GM21825 (cell line): ENCODE measurements at regions not wholly inside any gene's neighbourhood (a gene's known extent, or its start where the extent isn't known, plus 50 kb on each side); places are given as distances from the start of the nearest gene placed in this dataset.
"Not testable (repeated sequence)": the region's sequence is repeated elsewhere in the genome, so short reads cannot be mapped to it uniquely, and the experiment has no call there.

Source experiments
- ATAC-seq: cut with Tn5 transposase; IDR thresholded peaks from one replicate; pipeline ENCODE4 v1.9.1; 2021; ENCODE audit warnings: mild to moderate bottlenecking, moderate library complexity; ENCODE audit not compliant: unreplicated experiment

DNA sequence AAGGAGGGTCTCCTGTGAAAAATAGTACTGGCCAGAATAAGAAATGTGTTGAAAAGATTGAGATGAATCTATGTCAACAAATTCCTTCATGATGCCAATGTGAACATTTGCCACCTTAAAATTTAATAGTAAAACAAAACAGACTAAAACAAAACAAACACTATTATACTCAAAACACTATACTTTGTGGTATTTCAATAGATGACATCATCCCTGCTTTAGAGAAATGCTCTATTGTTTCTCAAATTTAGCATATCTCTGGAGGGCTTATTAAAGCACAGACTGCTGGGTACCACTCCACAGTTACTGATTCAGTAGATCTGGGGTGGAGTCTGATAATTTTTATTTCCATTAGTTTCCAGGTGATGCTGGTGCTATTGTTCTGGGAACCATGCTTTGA lies 579.4 kb upstream of the FAM98A start:
- ATAC-seq = no peak

GRCh38 chr2:34176693-34177092 lies 577.6 kb upstream of the FAM98A start:
- no peak for ATAC-seq

DNA sequence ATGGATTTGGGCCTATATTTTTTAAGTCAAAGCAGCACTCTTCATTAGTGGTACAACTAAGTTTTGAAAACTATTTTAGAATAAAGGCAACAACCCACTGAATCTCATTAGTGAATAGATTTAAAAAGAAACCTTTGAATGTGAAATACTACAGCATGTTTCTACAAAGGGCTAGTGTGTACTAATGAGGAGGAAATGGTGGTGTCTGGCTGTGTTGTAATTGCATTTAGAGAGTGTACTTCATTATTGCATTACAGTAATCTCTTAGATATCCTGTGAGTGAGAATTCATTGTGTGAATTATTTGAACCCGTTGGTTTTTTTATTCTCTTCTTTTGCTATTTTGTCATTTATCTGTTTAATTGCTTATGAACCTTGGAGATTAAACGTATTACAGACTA lies 575.4 kb upstream of the FAM98A start:
- ATAC-seq = no peak

- ATAC-seq = no peak
Measured at GRCh38 chr2:34162231-34162630, 563.1 kb upstream of the FAM98A start.

DNA sequence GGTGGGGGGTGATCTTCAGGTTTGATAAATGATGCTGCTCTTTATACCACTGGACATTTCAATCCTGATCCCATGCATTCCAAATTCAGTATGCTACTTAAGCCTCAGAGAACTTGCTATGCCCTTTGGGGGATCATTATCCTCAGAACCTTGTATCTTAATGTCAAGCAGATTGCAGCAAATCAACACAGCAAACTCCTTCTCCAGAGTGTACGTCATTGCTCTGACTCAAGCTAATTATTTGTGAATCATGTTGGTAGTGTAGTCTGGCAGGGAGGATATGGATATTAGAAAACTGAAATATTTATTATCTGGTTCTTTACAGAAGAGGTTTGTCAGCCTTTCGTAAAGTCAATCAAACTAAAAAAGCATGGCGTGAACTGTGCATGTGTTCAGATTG lies 562.5 kb upstream of the FAM98A start:
- ATAC-seq = no peak

DNA sequence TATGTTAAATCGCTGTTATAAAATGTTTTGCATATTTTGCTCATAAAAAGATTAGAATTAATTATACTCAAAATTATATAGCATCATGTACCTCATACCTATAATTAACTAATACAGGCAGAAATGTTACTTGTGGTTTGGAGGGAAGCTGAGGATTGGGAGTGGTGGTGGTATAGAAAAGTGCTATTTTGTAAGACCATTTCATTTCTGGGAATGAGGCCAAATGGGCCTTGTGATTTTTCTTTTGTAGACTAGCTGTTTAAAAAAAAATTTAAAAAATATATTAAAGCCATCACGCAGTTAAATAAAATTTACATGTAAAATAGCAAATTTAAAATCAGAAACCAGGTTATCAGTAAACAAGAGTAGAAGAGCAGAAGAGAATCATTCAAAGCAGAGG lies 560.8 kb upstream of the FAM98A start:
- no peak for ATAC-seq

DNA sequence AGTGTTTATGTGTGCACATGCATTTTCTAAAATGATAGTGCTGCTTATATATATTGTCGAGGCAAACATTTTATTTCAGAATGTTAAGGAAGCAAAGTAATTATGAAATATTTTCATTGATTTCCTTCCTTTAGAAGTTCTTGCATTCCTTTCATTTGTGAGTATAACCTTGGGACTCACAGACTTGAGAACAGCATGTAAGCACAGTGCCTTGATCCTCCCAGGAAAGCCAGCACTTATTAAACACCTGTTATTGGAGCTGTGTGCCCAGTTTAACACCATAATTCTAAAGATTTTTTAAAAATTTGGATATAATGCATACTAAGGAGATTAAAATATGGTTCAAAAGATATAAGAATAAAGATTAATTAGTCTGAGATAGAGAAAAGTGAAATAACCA lies 554.4 kb upstream of the FAM98A start:
- no peak for ATAC-seq

DNA sequence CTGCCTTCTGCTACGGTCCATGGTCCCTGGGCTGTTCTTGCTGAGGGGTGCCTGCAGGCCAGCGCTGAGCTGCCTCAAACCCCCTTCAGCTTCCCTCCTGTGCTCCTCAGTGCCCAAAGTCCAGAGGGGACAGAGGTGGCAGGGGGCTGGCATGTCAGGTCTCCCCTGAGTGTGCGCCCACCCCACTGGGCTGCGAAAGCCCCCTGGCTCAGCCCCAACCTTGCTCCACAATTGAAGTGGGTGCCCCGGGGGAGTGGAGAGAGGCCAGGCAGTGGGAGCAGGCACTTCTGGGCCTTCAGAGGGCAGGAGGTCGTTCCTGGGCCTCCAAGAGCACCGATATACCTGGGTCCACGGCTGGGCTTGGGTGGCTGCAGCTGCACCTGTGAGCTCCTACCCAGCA lies 548.7 kb upstream of the FAM98A start:
- ATAC-seq = no peak

- ATAC-seq = no peak
Measured at GRCh38 chr2:34143149-34143548, 544.0 kb upstream of the FAM98A start.

GRCh38 chr2:34142531-34143008 lies 543.5 kb upstream of the FAM98A start:
- ATAC-seq = not testable (repeated sequence)

GRCh38 chr2:34133065-34133464 lies 534.0 kb upstream of the FAM98A start:
- not testable (repeated sequence) for ATAC-seq

DNA sequence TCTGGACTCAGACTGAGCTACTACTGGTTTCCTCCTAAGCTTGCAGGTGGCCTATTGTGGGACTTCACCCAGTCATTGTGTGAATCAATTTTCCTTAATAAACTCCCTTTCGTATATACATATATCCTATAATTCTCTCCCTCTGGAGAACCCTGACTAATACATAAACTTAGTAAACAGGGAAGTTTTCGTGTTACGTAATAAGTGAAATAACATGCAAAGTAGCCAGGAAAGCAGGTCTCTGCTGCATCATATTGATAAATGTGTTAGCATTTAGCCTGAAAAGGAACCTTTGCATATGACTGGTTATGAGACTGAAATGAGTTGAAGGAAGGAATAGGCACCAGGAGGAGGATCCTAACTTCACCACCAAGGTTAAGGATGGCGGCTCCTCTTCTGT lies 527.2 kb upstream of the FAM98A start:
- ATAC-seq = no peak

DNA sequence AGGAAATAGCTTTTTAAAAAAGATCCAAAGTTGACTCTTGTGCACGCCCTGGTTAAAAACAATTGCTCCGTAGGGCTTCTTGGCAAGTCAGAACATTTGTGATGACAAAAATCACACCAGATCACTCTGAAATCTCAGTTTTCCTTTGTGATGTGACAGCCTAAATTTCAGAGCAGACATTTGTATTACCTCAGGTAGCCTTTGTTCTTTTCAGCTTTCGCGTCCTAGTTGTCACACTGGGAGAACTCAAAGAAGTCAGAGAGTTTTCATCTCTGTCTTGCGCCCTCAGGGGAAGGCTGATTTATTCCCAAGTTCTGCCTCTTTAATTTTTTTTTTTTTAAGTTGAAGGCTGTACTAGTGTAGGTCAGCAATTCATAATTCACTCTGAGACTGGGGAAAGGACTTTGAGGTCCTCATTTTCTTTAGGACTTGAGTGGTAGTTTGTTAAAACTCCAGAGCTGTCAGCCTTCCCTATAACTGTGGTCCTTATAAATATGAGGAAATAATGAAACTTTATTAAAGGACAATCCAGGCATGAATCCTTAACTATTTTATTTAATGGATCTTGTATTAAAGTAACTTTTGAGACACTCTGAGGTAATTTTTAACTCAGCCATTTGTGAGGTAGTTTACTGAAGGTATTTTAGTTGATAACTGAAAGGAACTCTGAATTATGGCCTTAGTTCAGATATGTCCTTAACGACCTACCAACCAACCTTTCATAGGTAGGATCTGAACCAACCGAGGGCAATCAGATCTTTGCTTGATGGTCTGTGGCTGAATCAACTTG lies 525.1 kb upstream of the FAM98A start:
- ATAC-seq = no peak

- no peak for ATAC-seq
Measured at GRCh38 chr2:34121076-34121475, 522.0 kb upstream of the FAM98A start.

DNA sequence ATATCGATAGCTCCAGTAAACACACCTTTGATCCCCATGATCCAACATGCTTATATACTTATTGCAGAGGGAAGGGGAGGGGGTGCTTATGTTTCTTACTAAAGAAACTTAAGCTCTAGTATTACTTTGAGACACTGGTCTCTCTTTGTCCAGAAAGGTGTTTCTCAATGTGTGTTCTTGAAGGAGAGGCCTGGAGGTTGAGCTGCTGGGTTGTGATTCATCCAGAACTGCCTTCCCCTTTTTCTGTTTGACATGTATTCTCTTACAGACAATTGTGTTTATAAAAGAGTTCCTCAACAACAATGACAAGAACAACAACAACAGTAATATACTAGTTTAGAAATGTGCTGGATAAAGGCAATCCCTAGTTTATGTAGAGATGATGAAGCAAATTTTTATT lies 516.0 kb upstream of the FAM98A start:
- ATAC-seq = no peak

DNA sequence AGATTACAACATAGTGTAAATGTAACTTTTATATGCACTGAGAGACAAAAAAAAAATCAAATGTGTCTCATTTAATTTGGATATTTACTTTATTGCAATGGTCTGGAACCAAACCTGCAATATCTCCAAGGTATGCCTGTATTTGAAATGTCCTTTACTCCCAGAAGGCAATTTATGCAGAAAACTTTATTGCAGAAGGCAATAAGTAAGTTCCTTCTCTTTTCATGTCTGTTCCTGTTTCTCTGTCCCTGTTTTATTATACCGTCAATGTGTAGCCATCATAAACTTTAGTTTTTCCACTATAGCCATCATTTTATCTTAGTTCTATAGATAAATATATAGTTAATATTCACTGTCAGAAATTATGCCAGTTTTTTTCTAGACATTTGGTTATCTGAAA lies 513.1 kb upstream of the FAM98A start:
- no peak for ATAC-seq

DNA sequence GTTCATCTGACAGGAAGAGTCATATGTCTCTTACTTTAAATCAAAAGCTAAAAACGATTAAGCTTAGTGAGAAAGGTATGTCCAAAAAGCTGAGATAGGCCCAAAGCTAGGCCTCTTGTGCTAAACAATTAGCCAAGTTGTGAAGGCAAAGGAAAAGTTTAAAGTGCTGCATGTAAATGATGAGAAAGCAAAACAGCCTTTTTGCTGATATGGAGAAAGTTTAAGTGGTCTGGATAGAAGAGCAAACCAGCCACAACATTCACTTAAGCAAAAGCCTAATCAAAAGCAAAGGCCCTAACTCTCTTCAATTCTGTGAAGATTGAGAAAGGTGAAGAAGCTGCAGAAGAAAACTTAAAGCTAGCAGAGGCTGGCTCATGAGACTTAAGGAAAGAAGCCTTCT lies 511.3 kb upstream of the FAM98A start:
- no peak for ATAC-seq

- no peak for ATAC-seq
Measured at GRCh38 chr2:34107811-34108210, 508.7 kb upstream of the FAM98A start.

GRCh38 chr2:34105006-34105767 lies 506.1 kb upstream of the FAM98A start:
- no peak for ATAC-seq

DNA sequence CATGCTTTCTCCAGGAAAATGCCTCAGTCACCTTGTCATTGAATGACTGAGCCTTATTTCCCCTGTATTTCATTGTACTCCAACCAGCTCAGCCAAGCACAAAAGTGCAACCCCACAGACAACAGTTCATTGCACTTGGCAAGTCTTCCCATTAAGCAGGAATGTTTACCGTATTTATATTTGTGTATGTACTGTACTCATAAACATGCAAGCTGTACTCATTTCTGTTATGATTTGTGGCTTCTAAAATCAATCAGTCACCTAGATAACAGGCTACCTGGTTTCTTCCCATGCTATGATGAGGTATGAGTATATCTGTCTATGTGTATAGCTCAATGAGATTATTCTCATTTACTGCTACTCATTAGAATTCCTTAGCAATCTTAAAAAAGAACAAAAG lies 505.5 kb upstream of the FAM98A start:
- ATAC-seq = no peak

DNA sequence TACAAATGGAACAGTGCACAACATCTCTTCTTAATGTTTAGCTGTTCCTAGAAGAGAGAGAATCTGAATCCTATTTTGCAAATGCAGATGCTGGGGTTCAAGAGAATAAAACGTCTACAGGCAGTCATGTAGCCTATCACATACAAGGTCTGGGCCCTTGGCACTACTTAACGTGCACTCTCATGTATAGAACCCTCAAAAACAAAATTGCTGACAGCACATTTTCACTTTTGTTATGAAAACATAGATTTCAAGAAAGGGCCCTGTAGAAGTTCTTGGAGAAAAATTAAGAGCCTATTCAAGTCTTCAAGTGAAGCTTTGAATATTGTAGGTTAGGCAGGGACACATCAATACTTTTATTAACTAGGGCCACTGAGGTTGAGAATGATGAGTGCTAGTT lies 504.3 kb upstream of the FAM98A start:
- no peak for ATAC-seq

GRCh38 chr2:34102339-34102738 lies 503.2 kb upstream of the FAM98A start:
- no peak for ATAC-seq
